LoVo (cell line): ENCODE measurements at regions not wholly inside any gene's neighbourhood (a gene's known extent, or its start where the extent isn't known, plus 50 kb on each side); places are given as distances from the start of the nearest gene placed in this dataset.
A peak's percentile ranks its signal among the peaks of the same experiment; 100 is the strongest.

ENCODE experiments used
- DNase-seq: peaks from one replicate; pipeline ENCODE4 v3.0.0-alpha.2; 2016; ENCODE audit warnings: low spot score

GRCh38 chr3:117719316-117719926 is 1009.8 kb downstream of the TUSC7 start:
- peak; percentile 19 for DNase-seq

DNA sequence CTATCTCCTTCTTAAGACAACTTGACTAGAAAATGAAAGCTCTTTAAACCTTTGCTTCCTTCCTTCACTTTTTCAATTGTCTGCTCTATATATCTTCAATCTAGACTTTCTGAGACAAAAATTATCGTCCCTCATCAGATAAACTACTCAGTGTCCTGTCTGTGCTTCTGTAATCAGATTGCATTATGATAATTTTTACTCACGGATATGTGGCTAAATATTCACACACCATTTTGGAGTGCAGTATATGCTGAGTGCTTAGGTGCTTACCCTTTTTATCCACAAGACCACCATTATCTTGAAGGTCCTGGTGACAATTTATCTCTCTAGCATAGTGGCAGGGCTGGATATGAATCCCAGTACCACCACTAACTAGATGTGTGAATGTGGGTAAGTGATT is 1012.3 kb downstream of the TUSC7 start:
- DNase-seq, result no peak

GRCh38 chr3:117722856-117723255 is 1013.3 kb downstream of the TUSC7 start:
- no peak for DNase-seq

DNA sequence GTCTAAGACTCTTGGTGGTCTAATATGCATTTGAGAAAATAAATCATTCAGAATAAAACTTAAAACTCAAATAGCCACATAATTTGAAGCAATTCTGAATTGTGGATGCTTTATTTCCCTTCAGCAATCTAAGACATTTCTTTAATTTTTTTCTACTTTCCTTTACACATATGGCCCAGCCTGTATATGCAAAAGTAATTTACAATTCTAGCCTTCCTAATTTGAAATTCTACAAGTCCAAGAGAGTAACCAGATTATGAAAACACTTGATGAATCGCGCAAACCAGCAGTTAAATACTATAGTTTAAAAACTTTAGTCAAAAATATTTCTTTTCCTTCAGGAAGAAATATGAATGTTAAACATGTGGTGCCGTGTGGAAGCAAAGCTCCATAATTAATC is 1014.2 kb downstream of the TUSC7 start:
- DNase-seq, result no peak

- DNase-seq, result no peak
These were observed 1015.7 kb downstream of the TUSC7 start for GRCh38 chr3:117725314-117725713.

DNA sequence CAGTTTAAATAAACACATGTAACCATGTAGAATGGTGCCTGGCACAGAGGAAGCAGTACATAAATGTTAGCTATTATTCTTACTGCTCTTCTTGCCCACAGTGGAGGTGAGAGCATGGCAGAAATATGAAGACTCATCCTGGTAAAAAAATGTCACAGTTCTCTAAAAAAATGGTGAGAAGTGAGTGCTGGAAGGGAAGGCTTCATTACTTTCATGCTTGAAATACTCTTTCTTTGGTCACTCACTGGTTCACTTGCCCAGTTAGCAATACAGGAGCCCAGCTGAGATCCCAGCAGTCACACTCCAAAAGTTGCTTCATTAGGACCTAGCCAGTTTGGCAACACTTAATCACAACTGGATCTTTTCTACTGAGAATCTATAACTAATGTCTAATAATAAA is 1017.2 kb downstream of the TUSC7 start:
- DNase-seq, result no peak

GRCh38 chr3:117728226-117728625 is 1018.6 kb downstream of the TUSC7 start:
- DNase-seq, result no peak

- DNase-seq, result no peak
These were observed 1024.9 kb downstream of the TUSC7 start for GRCh38 chr3:117734496-117734895.

DNA sequence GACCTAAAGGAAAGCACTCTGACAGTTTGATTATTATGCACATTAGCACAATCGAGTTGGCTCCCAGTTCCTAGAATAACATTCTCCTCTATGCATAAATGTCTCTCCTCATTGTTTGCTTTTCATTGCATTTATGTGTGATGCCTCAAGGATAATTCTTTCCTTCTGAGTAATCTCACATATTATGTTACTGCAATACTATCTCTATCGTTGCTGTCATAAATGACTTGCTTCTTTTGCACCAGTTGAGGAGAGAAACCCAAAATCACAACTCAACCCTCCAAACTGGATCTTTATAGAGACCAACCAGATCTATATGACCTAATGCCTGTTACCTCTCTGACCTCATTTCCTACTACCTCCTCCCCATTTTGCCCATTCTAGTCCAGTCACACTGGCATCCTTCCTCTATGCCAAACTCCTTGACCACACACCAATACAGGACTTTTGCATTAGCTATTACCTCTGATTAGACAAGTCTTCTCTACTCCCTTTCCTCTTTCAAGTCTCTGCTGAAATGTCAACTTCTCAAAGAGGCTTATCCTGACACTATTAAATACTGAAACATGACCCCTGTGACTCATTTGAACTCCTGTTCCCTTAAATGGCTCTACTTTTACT is 1026.0 kb downstream of the TUSC7 start:
- DNase-seq, result no peak

- DNase-seq, result no peak
These were observed 1027.3 kb downstream of the TUSC7 start for GRCh38 chr3:117736846-117737245.

DNA sequence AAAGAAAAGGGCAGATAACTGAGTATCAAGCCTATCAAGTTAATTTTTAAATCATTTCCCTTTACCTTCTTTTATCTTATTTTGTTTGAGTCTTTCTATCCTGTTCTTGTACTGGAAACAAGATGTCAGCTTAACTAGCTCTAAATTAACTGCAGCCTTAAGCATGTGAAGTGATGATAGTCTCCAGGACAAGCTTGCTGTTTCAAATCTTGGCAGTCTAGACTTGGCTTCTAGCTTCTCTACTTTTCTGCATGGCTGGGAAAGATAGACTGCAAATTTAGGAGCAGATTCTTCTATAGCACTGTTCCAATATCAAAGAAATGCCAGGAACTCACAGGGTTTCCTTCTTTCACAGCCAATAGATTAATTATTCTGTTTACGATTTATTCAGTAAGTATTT is 1034.4 kb downstream of the TUSC7 start:
- DNase-seq, result no peak

- DNase-seq, result no peak
These were observed 1035.4 kb downstream of the TUSC7 start for GRCh38 chr3:117744935-117745334.

GRCh38 chr3:117745516-117745915 is 1035.9 kb downstream of the TUSC7 start:
- DNase-seq, result no peak

- DNase-seq, result no peak
These were observed 1036.5 kb downstream of the TUSC7 start for GRCh38 chr3:117746066-117746465.

DNA sequence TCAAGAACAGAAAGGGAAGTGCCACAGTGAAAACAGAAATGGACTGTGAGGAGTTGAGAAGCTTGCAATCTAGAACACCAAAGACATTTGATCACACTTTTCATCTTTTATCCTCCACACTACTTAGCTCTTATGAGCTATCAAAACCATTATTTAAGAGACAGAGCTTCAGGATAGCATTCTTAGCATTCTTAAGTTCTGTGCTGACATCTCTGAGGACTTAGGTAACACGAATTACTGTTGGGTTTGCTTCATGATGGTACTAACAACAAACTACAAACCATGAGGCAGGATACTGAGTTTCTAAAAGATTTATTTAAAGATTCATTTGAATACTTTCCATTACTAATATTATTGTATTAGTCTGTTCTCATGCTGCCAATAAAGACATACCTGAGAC is 1038.6 kb downstream of the TUSC7 start:
- DNase-seq, result no peak

DNA sequence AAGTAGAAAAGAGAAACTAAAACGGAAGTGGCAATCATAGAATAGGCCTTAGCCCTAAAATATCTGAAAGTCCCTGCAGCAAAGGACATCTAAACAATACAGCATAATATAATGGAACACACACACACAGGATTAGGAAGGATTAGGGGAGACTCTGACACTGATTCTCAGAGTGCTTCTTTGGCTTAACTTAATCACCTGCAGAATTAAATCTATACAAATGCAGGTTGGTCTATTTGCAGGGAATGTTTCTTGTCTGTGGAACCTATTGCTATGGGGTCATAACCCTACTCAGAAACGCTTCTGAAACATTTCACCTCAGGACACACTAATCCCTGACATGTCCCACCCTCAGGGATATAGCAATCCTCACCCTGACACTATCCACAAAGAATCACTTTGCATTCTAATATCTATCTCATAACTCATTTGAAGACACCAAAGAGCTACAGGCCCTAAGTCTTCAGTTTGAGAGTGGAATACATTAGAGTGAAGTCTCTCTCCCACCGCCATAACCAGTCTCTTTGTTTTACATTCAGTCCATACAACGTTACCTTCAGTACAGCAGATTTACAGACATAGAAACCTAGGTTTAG is 1041.2 kb downstream of the TUSC7 start:
- DNase-seq, result no peak

DNA sequence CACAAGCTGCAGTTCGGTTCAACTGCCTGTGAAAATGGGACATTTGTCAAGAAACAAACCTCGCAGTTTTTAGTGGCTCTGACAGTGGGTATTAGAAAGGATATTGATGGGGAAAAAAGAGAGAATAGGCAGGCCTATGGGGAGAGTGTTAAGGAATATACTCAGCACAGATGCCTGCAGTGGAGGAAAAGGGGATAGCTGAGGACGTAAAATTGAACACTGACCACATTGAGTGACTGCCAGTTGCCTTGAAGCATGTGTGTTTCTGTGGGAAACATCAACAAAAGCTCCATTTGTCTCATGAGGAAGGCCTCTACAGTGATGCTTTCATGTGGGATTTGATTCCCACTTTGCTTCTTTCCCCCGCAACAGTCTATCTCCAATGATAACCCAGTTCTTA is 1042.1 kb downstream of the TUSC7 start:
- DNase-seq, result no peak

GRCh38 chr3:117752984-117753717 is 1043.6 kb downstream of the TUSC7 start:
- no peak for DNase-seq

DNA sequence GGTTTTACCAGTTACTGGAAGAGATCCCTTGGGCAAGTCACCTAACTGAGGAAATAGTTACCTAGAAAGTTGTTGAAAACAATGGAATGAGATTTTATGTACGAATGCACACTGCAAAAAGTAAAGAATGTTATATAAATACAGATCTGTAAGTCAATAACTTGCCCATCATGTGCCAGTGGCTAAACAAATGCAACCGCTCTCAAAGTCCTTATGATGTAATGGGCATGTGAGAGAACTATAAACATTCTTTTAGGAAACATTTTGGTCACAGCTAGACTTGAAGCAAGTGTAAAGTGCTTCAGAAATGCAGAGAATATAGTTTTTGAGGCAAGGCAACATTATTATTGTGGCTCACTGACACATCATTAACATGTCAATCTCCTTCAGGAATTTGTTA is 1044.5 kb downstream of the TUSC7 start:
- DNase-seq, result no peak

DNA sequence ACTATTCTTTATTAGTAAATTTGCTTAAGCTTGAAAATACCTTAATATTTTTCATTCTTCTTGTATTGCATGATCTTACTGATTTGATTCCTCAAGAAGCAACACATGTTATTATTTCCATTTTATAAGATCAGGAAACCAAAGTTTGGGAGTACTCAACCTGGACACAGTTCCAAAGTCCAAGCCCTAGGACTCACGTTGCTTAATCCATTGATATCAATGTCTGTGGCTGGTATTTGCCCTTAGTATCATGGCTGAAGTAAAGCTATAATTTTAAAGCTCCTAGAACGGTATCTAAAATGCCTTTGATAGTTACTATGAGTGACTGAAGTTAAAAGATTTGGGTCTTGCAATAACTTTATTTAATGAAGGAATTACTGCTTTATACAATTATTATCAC is 1045.3 kb downstream of the TUSC7 start:
- no peak for DNase-seq

GRCh38 chr3:117756563-117756962 is 1047.0 kb downstream of the TUSC7 start:
- DNase-seq, result no peak

- DNase-seq, result no peak
These were observed 1052.4 kb downstream of the TUSC7 start for GRCh38 chr3:117761703-117762620.
